DMS153 (cell line): ENCODE measurements at regions not wholly inside any gene's neighbourhood (a gene's known extent, or its start where the extent isn't known, plus 50 kb on each side); places are given as distances from the start of the nearest gene placed in this dataset.

ENCODE experiments used
- DNase-seq: peaks from one replicate; lab custom pipeline; 2025; lab: John Stamatoyannopoulos, UW

DNA sequence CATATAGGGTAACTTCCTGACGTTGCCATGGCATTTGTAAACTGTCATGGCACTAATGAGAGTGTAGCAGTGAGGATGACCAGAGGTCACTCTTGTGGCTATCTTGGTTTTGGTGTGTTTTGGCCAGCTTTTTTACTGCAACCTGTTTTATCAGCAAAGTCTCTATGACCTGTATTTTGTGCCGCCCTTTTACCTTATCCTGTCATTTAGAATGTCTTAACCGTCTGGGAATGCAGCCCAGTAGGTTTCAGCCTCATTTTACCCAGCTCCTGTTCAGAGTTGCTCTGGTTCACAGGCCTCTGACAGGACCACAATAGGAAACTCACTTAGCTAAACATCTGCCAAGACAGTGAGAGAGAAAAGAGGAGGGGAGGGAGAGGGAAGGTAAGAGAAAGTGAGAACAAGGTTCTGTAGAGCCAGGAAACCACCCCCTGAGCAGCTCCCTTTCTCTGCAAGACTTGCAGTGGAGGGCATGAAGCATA lies 64.8 kb upstream of the PLEKHG3 start:
- no peak for DNase-seq

DNA sequence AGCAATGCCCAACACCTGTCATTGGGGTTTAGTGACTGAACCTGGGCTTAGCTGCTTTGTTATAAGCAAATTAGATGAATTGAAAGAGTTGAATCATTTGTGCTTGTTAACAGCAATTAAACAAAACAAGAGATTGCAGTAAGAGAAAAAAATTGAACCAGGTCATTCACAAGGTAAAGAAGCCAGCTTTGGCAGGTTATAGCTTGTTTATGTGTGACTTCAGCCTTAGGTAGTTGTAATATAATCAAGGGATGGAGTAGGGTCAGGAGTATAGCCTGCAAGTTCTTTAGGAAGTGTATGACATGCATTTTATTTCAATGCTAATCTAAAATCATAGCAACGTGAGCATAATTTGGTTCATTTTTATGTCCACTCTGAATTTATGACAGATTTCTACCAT lies 63.4 kb upstream of the PLEKHG3 start:
- DNase-seq = no peak

DNA sequence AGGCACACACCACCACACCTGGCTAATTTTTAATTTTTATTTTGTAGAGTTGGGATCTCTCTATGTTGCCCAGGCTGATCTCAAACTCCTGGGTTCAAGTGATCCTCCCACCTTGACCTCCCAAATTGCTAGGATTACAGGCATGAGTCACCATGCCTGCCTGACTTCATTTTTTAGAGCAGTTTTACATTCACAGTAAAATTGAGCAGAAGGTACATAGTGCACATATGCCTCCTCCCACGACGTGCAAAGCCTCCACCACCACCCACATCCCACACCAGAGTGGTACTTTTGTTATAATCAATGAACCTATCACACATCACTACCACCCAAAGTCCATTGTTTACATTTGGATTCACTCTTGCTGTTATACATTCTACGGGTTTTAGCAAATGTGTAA lies 62.5 kb upstream of the PLEKHG3 start:
- no peak for DNase-seq

DNA sequence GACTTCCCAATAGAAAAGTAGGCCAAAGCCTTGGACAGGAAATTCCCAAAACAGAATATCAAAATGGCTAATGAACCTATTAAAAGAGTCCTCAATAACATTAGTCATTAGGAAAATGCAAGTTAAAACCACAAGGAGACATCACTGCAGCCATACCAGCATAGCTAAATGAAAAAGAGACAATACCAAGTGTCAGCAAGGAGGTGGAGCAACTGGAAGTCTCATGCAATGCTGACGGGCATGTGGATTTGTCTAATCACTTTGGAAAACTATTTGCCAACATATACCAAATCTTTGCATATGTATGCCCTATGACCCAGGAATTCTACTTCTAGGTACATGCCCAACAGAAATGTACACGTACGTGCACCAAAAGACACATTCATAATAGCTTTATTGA lies 60.5 kb upstream of the PLEKHG3 start:
- DNase-seq = no peak

DNA sequence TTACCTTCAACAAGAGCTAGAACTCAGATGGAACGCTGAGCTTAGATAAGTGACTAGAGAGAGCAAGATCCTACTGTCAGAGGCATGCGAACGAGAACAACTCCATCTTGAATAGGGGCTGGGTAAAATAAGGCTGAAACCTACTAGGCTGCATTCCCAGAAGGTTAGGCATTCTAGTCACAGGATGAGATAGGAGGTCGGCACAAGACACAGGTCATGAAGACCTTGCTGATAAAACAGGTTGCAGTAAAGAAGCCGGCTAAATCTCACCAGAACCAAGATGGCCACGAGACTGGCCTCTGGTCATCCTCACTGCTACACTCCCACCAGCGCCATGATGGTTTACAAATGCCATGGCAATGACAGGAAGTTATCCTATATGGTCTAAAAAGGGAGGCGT lies 59.6 kb upstream of the PLEKHG3 start:
- DNase-seq = no peak

DNA sequence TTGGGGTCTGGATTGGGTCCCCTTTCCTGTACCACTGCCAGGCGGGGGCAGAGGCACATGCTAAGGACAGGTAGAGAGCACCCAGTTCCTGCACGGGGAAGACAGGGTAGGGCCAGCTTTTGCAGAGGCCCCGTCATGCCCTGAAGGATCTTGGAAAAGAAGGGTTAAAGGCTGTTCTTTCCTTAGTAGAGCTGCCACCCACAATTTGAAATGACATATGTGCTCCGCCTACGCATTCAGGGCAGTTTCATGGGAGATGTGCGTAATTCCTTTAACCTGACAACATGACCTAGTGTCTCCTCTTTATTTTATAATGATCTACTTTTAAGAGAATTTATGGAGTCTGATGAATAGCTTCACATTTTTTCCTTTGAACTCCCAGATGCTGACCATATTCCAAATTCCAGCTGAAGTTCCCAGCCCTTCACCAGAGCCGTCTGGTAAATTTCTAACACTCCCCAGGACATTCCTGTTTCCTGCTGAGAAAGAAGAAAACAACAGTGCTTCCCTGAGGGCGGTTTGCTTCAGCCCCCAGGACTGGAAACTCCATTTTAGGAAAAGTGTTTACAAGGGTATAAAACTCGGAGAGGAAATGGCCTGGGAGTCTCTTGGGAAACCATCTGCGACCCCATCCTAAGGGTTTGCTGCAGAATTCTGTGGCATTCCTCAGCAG lies 58.9 kb upstream of the PLEKHG3 start:
- no peak for DNase-seq

DNA sequence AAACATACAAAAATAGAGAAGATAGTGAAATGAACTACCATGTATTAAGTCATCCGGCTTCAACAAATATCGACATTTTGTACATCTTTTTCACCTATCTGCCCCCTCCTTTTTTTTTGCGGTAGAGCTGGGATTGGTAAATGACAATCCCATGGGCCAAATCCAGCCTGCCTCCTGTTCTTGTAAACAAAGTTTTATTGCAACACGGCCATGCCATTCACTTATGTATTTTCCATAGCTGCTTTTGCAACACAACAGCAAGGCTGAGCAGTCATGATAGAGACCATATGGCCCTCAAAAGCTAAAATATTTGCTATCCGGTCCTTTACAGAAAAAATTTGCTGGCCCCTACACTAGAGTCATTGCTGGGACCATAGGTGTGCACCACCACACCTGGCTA lies 58.1 kb upstream of the PLEKHG3 start:
- DNase-seq = no peak

DNA sequence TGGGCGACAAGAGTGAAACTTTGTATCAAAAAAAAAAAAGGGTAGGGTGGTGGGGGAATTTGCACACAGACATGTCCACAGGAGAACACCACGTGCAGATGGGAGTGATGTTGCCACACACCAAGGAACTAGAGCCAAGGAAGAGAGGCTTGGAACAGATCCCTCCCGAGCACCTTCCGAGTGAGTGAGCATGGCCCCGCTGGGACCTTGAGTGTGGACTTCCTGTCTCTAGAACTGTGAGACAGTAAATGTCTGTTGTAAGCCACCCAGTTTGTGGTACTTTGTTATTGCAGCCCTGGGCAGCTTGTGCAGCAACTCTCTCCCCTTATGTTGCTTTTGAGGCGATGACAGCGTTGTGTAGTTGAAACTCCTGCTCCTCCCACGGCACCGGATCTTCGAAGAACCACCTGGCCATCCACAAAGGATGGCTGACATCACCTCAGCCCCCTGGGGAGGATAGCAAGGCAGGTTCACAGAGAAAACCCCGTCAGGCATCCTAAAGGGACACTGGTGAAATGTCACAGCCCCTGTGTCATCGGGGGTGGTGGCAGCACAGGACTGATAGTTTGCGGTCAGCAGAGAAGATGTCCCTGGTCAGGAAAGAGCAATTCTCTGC lies 54.7 kb upstream of the PLEKHG3 start:
- no peak for DNase-seq

DNA sequence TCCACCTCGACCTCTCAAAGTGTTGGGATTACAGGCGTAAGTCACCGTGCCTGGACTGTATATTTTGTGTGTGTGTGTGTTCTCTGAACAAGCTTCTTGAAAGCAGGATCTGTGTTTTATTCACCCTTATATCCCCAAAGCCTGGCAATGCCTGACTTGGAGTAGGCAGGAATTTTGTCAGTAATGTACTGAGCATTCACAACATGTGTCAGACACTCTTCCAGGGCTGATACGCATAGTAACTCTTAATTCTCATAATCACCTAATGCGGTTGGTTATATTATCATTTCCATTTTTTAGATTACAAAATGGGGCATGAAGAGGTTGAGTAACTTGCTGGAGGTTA lies 50.4 kb upstream of the PLEKHG3 start:
- DNase-seq = no peak

DNA sequence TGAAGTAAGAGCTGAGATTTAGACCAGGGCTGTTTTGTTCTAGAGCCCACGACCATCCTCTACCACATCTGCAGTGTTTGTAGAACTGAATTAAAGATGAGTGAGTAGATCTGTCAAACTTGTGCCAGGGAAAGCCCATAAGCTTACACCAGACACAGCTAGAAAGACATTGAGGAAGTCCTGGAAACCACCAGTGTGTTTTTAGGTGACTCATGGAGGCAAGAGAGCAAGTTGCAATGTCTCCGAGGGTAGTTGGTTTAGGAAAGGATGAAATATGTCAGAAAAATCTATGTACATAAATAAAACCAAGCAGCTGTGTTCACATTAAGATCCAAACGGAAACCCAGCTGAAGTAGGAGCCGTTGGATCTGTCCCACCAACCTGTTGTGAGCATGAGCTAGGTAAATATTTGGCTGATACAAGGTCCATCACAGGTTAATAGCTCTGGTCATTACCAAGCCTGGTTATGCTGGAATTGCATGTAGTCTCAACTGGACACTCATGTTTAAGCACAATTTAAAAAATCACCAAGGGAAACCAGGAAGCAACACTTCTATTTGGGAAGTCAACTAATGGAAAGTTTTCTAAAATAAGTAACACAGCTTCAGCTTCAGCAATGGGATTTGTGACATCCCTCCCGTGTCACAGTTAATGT lies 49.9 kb upstream of the PLEKHG3 start:
- peak; percentile 4 for DNase-seq
